BJ (cell line): ENCODE measurements at regions not wholly inside any gene's neighbourhood (a gene's known extent, or its start where the extent isn't known, plus 50 kb on each side); places are given as distances from the start of the nearest gene placed in this dataset.

Experiments used
- CTCF ChIA-PET: fragments of 350-600 bp; formaldehyde crosslinking; extraction: SDS; loops from one replicate; lab custom pipeline; 2021; ENCODE audit warnings: antibody characterized with exemption, inconsistent platforms; lab: Yijun Ruan, JAX
- POLR2A ChIA-PET: fragments of 300-600 bp; sonication (Branson Sonifier 250); formaldehyde crosslinking; extraction: SDS; loops from one replicate; lab custom pipeline; 2021; ENCODE audit warnings: antibody characterized with exemption; lab: Charles Lee
- DNase-seq: peaks from one replicate; pipeline ENCODE4 v3.0.0-alpha.2; 2011; ENCODE audit warnings: low read depth
- H3K27me3 ChIP-seq: 2 replicates; pipeline ENCODE4 v1.6.0; 2011; ENCODE audit warnings: low read length; ENCODE audit not compliant: control insufficient read depth, insufficient read depth
- H3K36me3 ChIP-seq: 2 replicates; pipeline ENCODE4 v1.5.1; 2011; ENCODE audit warnings: low read length; ENCODE audit not compliant: control insufficient read depth, insufficient read depth
- H3K4me3 ChIP-seq: 2 replicates; pipeline ENCODE4 v1.5.1; 2011; ENCODE audit warnings: low read depth, mild to moderate bottlenecking, control low read depth, low read length
- TF ChIP-seq, protein P1 (sequence below): IDR thresholded peaks from 2 replicates; pipeline ENCODE4 v1.5.1; 2011; ENCODE audit warnings: low read depth, mild to moderate bottlenecking, control low read depth, inconsistent platforms, low read length, moderate library complexity; ENCODE audit not compliant: insufficient read depth

DNA sequence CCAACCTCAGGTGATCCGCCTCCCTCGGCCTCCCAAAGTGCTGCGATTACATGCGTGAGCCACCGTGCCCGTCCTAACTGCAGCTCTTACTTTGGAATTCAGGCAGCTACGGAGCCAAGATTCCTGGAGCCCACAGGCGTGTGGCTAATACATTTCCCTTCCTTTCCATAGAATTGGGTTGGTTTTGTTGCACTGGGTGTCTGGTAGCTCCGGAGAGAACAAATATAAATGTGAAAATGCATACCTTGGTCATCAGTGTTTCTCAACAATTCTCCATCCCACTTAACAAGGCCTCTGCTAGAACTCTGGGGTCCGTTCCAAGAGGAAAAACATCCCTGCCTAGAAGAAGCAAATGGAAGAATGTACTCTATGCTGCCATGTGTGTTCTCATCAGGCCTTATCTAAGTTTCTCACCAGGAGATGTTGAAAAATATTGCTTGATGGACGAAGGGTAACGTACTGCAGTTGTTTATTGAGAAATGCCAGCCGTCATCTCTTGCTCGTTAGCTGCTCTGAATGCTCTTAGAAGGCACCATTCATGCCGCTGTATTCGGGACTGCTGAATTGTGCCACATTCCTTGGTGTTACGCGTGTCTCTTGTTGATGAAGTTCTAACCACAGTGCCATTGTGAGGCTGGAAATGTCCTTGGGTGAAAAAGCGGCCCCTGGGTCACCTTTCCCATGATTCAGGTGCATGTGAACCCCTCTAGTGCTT, 50.5 kb upstream of the CD99 start:
- Histone ChIP-seq H3K27me3 (no peaks in the 10 kb centered on the region), H3K36me3 (peaks cover 3% of the 10 kb centered on the region; the same call in 1 of the 2 replicates), H3K4me3 (no peak overlapping the region)
- ChIA-PET CTCF (no interaction called here), POLR2A (no interaction called here)
- no peak for DNase-seq
- TF ChIP-seq, protein P1, sequence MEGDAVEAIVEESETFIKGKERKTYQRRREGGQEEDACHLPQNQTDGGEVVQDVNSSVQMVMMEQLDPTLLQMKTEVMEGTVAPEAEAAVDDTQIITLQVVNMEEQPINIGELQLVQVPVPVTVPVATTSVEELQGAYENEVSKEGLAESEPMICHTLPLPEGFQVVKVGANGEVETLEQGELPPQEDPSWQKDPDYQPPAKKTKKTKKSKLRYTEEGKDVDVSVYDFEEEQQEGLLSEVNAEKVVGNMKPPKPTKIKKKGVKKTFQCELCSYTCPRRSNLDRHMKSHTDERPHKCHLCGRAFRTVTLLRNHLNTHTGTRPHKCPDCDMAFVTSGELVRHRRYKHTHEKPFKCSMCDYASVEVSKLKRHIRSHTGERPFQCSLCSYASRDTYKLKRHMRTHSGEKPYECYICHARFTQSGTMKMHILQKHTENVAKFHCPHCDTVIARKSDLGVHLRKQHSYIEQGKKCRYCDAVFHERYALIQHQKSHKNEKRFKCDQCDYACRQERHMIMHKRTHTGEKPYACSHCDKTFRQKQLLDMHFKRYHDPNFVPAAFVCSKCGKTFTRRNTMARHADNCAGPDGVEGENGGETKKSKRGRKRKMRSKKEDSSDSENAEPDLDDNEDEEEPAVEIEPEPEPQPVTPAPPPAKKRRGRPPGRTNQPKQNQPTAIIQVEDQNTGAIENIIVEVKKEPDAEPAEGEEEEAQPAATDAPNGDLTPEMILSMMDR, result no peak

GRCh38 chrX:2638279-2638678, 52.8 kb upstream of the CD99 start:
- no peak for DNase-seq
- Histone ChIP-seq H3K4me3 (no peak overlapping the region), H3K27me3 (no peaks in the 10 kb centered on the region), H3K36me3 (0 out of 2 replicates have a peak, but pooled peaks cover 2% of the 10 kb centered on the region)
- POLR2A ChIA-PET, result no interaction called here
- CTCF ChIA-PET, result no interaction called here
- TF ChIP-seq, protein P1, result no peak

DNA sequence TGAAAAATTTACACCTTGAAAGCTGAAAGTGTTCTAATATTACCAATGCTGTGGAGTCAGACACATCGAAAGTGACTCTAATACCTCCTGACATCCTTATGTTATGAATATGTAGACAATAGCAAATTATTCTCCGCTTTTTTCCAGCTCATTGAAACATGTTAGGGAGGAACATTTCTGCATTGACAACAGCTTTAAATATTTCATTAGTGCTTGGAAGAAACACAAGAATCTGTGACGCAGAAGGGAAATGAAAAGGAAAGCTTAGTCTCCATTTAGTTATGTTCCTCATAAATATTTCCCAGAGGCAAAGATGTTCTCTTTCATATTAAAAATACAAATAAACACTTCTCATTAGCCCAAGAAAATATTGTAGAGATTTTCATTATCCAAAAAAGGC, 55.8 kb upstream of the CD99 start:
- H3K27me3 ChIP-seq, result no peaks in the 10 kb centered on the region
- peak; percentile 48 for DNase-seq
- no peaks in the 10 kb centered on the region for H3K36me3 ChIP-seq
- POLR2A ChIA-PET, result no interaction called here
- 0 out of 2 replicates have a peak overlapping the region, but pooled peaks have one; percentile 1 for H3K4me3 ChIP-seq
- TF ChIP-seq, protein P1, result no peak
- CTCF ChIA-PET, result no interaction called here

DNA sequence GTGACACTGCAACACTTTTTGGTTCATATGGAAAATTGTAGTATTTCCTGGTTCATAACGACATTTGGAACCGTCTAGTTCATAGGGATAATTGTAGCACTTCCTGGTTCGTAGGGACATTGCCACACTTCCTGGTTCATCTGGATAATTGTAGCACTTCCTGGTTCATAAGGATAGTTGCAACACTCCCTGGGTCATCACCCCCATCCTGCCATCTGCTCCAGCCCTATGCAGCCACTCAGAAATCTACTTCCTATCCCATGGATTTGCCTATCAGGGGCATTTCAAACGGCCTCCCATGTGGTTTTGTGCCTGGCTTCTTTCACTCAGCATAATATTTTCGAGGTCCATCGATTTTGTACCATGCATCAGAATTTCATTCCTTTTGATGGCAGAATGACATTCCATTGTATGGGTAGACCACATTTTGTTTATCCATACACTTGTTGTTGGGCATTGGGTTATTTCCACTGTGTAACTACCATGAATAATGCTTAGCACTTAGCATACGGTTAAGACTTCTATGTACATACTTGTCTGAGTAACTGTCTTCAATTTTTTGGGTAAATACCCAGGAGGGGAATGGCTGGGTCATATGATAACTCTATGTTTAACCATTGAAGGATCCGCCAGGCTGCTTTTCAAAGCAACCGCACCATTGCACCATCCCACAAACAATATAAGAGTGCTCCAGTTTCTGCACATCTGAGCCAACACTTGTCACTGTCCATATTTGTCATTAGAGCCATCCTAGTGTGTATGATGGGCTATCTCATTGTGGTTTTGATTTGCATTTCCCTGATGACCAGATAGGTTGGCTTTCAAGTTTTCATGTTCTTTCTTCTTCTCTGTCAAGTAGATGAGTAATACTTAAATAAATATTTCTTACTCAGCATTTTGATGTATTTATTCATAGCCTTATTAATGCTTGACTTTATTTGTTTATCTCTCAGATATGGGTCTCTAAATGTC, 58.3 kb upstream of the CD99 start:
- H3K4me3 ChIP-seq, result no peak overlapping the region
- CTCF ChIA-PET, result no interaction called here
- POLR2A ChIA-PET, result no interaction called here
- no peaks in the 10 kb centered on the region for H3K27me3 ChIP-seq
- no peak for DNase-seq
- H3K36me3 ChIP-seq, result no peaks in the 10 kb centered on the region
- TF ChIP-seq, protein P1, result no peak
